ENCODE measurements at regions not wholly inside any gene's neighbourhood (a gene's known extent, or its start where the extent isn't known, plus 50 kb on each side); places are given as distances from the start of the nearest gene placed in this dataset.

DNA sequence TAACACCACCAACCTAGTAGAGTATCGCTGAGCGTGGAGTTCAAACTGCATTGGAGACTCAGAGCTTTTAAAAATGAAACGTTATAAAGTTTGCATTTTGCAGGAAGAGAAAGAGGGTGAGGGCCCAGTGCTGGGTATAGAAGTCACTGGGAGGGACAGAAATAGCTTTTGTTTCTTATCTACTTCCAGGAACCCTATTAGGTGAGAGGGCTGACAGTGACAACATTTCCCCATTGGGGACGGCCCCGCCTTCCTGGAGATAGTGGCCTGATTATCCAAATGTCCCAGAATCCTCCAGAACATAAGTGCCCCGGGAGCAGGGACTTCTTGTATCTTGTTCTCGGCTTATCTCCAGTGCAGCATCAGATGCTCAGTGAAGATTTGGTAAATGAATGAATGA, 574.9 kb downstream of the PTPRU start:
- no peaks in the 10 kb centered on the region for H3K4me1 ChIP-seq (ENCODE audit: control insufficient read depth in 2 of 2, insufficient read depth in 2 of 2, low read length in 2 of 2)
- no peaks in the 10 kb centered on the region for H3K36me3 ChIP-seq (ENCODE audit: control insufficient read depth in 2 of 2, insufficient read depth in 2 of 2, low read length in 1 of 2)
- no peaks in the 10 kb centered on the region for H3K9me3 ChIP-seq (ENCODE audit: control insufficient read depth in 2 of 2, insufficient read depth in 1 of 2, low read length in 1 of 2)
- no peak overlapping the region for H3K27ac ChIP-seq (ENCODE audit: low read depth in 1 of 2, low read length in 1 of 2)
- no peak for DNase-seq (ENCODE audit: low read depth in 6 of 9, low spot score in 9 of 9)
- 73% methylated on average over 7 of the region's 7 CpGs for WGBS
- no peak overlapping the region for H3K4me3 ChIP-seq (ENCODE audit: low read length in 2 of 2)
- H3K27me3 ChIP-seq (ENCODE audit: control insufficient read depth in 2 of 2, insufficient read depth in 1 of 2, low read length in 1 of 2) = no peaks in the 10 kb centered on the region

DNA sequence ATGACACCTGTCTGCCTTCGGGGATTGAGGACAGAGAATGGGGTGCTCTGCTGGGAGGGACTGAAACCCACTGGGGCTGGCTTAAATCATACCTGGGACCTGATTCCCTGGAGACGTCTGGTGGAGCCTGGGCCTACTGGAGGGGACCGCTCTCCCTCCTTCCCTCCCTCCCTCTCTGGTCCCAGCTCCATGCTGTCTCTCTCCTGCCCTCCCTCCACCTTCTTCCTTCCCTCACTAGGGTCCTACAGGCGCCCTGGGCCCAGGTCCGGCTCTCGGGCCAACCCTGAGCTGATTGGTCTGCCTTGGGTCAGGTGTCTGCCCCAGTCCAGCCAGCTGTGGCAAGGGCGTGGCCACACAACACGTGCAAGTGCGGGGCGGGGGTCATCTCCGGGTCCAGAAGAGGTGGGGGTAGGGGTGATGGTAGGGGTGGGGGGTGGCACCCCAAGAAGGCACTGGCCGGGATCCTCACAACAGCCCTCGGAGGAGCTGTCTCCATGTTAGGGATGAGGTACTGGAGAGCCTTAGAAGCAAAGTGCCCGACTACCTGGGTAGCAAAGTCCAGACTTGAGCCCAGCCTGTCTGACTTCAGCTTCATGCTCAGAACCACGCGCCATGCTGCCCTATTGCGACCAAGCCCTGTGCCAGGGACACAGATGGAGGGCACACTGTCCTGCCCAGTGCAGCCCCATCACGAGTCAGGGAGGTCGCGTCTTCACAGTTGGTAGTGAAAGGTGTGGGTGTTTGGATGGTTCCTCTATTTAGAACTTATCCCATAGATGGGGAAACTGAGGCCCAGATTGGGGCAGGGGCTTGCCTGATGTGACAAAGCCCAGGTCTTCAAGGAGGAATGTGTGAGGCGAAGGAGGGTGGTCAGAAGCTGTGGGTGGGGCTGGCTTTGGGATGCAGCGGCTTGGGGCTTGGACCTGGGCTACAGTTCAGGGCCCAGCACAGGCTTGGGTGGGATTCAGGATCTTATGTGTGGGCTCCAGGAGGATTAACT, 574.1 kb downstream of the PTPRU start:
- no peak for DNase-seq (ENCODE audit: low read depth in 6 of 9, low spot score in 9 of 9)
- no peaks in the 10 kb centered on the region for H3K4me1 ChIP-seq (ENCODE audit: control insufficient read depth in 2 of 2, insufficient read depth in 2 of 2, low read length in 2 of 2)
- 93% methylated on average over 22 of the region's 22 CpGs for WGBS
- H3K27ac ChIP-seq (ENCODE audit: low read depth in 1 of 2, low read length in 1 of 2) = no peak overlapping the region
- H3K27me3 ChIP-seq (ENCODE audit: control insufficient read depth in 2 of 2, insufficient read depth in 1 of 2, low read length in 1 of 2) = no peaks in the 10 kb centered on the region
- H3K36me3 ChIP-seq (ENCODE audit: control insufficient read depth in 2 of 2, insufficient read depth in 2 of 2, low read length in 1 of 2) = no peaks in the 10 kb centered on the region
- no peak overlapping the region for H3K4me3 ChIP-seq (ENCODE audit: low read length in 2 of 2)
- H3K9me3 ChIP-seq (ENCODE audit: control insufficient read depth in 2 of 2, insufficient read depth in 1 of 2, low read length in 1 of 2) = no peaks in the 10 kb centered on the region

DNA sequence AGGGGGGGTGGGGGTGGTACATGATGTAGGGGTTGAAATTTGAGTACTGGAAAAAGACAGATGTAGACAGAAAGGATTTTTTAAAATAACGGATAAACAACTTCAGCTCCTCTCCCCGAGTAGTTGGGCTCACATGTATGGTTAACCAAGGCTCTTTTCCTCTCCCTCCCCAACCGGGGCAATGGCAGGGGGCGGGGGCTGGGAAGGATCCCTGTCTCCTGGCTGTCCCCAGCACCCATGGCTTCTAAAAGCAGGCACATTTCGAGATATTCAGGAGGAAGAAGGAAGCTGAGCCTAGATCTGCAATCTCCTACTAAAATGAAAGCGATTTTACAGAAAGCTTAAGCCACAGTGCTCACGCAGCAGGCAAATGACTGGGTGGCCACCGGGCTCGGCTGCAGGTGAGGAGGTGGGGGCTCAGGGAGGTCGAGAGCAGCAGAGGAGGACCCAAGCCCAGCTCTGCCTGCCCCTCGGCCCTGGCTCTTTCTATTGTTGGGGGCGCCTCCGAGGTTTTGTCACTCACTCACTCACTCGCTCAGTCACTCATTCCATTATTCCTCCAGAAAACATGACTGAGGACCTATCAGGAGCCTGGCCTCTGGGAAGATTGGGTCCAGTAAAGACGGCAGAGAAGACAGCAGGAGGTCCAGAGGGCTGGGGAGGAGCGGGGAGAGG, 573.3 kb downstream of the PTPRU start:
- DNase-seq (ENCODE audit: low read depth in 6 of 9, low spot score in 9 of 9) = no peak
- Histone ChIP-seq H3K36me3 (ENCODE audit: control insufficient read depth in 2 of 2, insufficient read depth in 2 of 2, low read length in 1 of 2) (no peaks in the 10 kb centered on the region), H3K27ac (ENCODE audit: low read depth in 1 of 2, low read length in 1 of 2) (no peak overlapping the region), H3K27me3 (ENCODE audit: control insufficient read depth in 2 of 2, insufficient read depth in 1 of 2, low read length in 1 of 2) (no peaks in the 10 kb centered on the region), H3K4me1 (ENCODE audit: control insufficient read depth in 2 of 2, insufficient read depth in 2 of 2, low read length in 2 of 2) (no peaks in the 10 kb centered on the region), H3K4me3 (ENCODE audit: low read length in 2 of 2) (no peak overlapping the region), H3K9me3 (ENCODE audit: control insufficient read depth in 2 of 2, insufficient read depth in 1 of 2, low read length in 1 of 2) (no peaks in the 10 kb centered on the region)
- 82% methylated on average over 16 of the region's 16 CpGs for WGBS

GRCh38 chr1:29808141-29808995, 572.0 kb downstream of the PTPRU start:
- Histone ChIP-seq H3K9me3 (ENCODE audit: control insufficient read depth in 2 of 2, insufficient read depth in 1 of 2, low read length in 1 of 2) (no peaks in the 10 kb centered on the region), H3K4me1 (ENCODE audit: control insufficient read depth in 2 of 2, insufficient read depth in 2 of 2, low read length in 2 of 2) (no peaks in the 10 kb centered on the region), H3K27me3 (ENCODE audit: control insufficient read depth in 2 of 2, insufficient read depth in 1 of 2, low read length in 1 of 2) (no peaks in the 10 kb centered on the region), H3K36me3 (ENCODE audit: control insufficient read depth in 2 of 2, insufficient read depth in 2 of 2, low read length in 1 of 2) (no peaks in the 10 kb centered on the region), H3K4me3 (ENCODE audit: low read length in 2 of 2) (no peak overlapping the region), H3K27ac (ENCODE audit: low read depth in 1 of 2, low read length in 1 of 2) (no peak overlapping the region)
- DNase-seq (ENCODE audit: low read depth in 6 of 9, low spot score in 9 of 9) = no peak
- 94% methylated on average over 8 of the region's 8 CpGs for WGBS

DNA sequence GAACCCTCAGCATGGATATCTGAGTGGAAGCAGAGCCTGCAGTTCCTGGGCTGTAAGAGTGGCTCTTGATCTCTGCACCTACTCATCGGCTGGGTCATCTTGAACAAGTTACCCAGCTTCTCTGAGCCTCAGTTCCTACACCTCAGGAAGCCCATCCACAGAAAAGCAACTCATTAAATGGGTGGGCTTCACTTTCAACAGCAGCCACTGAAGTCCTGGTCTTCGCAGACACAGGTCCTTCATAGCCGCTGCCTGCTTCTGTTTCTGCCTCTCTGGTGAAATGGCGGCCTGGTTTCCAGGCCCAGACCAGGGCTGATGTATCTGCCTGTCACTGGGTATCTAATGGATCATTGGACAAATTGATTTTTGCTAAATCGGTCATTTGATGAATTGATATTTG, 571.4 kb downstream of the PTPRU start:
- no peaks in the 10 kb centered on the region for H3K36me3 ChIP-seq (ENCODE audit: control insufficient read depth in 2 of 2, insufficient read depth in 2 of 2, low read length in 1 of 2)
- no peak for DNase-seq (ENCODE audit: low read depth in 6 of 9, low spot score in 9 of 9)
- WGBS = 96% methylated on average over 5 of the region's 5 CpGs

GRCh38 chr1:29806646-29807319, 570.5 kb downstream of the PTPRU start:
- whole genome bisulfite sequencing = 68% methylated on average over 4 of the region's 4 CpGs
- Histone ChIP-seq H3K27me3 (ENCODE audit: control insufficient read depth in 2 of 2, insufficient read depth in 1 of 2, low read length in 1 of 2) (no peaks in the 10 kb centered on the region), H3K27ac (ENCODE audit: low read depth in 1 of 2, low read length in 1 of 2) (no peak overlapping the region), H3K4me1 (ENCODE audit: control insufficient read depth in 2 of 2, insufficient read depth in 2 of 2, low read length in 2 of 2) (no peaks in the 10 kb centered on the region), H3K36me3 (ENCODE audit: control insufficient read depth in 2 of 2, insufficient read depth in 2 of 2, low read length in 1 of 2) (no peaks in the 10 kb centered on the region), H3K4me3 (ENCODE audit: low read length in 2 of 2) (no peak overlapping the region), H3K9me3 (ENCODE audit: control insufficient read depth in 2 of 2, insufficient read depth in 1 of 2, low read length in 1 of 2) (no peaks in the 10 kb centered on the region)
- no peak for DNase-seq (ENCODE audit: low read depth in 6 of 9, low spot score in 9 of 9)

More for the DNA sequence above, 571.4 kb downstream of the PTPRU start:
- Histone ChIP-seq H3K27ac (ENCODE audit: low read depth in 1 of 2, low read length in 1 of 2) (no peak overlapping the region), H3K4me1 (ENCODE audit: control insufficient read depth in 2 of 2, insufficient read depth in 2 of 2, low read length in 2 of 2) (no peaks in the 10 kb centered on the region), H3K9me3 (ENCODE audit: control insufficient read depth in 2 of 2, insufficient read depth in 1 of 2, low read length in 1 of 2) (no peaks in the 10 kb centered on the region), H3K27me3 (ENCODE audit: control insufficient read depth in 2 of 2, insufficient read depth in 1 of 2, low read length in 1 of 2) (no peaks in the 10 kb centered on the region), H3K4me3 (ENCODE audit: low read length in 2 of 2) (no peak overlapping the region)

- Histone ChIP-seq H3K27ac (ENCODE audit: low read depth in 1 of 2, low read length in 1 of 2) (no peak overlapping the region), H3K9me3 (ENCODE audit: control insufficient read depth in 2 of 2, insufficient read depth in 1 of 2, low read length in 1 of 2) (no peaks in the 10 kb centered on the region), H3K4me1 (ENCODE audit: control insufficient read depth in 2 of 2, insufficient read depth in 2 of 2, low read length in 2 of 2) (no peaks in the 10 kb centered on the region), H3K27me3 (ENCODE audit: control insufficient read depth in 2 of 2, insufficient read depth in 1 of 2, low read length in 1 of 2) (no peaks in the 10 kb centered on the region), H3K36me3 (ENCODE audit: control insufficient read depth in 2 of 2, insufficient read depth in 2 of 2, low read length in 1 of 2) (no peaks in the 10 kb centered on the region), H3K4me3 (ENCODE audit: low read length in 2 of 2) (no peak overlapping the region)
- 92% methylated on average over 4 of the region's 4 CpGs for WGBS
- no peak for DNase-seq (ENCODE audit: low read depth in 6 of 9, low spot score in 9 of 9)
Observed at GRCh38 chr1:29805896-29806160, 569.5 kb downstream of the PTPRU start.

- no peak for DNase-seq (ENCODE audit: low read depth in 6 of 9, low spot score in 9 of 9)
- no peaks in the 10 kb centered on the region for H3K27me3 ChIP-seq (ENCODE audit: control insufficient read depth in 2 of 2, insufficient read depth in 1 of 2, low read length in 1 of 2)
- H3K36me3 ChIP-seq (ENCODE audit: control insufficient read depth in 2 of 2, insufficient read depth in 2 of 2, low read length in 1 of 2) = no peaks in the 10 kb centered on the region
- H3K4me3 ChIP-seq (ENCODE audit: low read length in 2 of 2) = no peak overlapping the region
- H3K4me1 ChIP-seq (ENCODE audit: control insufficient read depth in 2 of 2, insufficient read depth in 2 of 2, low read length in 2 of 2) = no peaks in the 10 kb centered on the region
- H3K27ac ChIP-seq (ENCODE audit: low read depth in 1 of 2, low read length in 1 of 2) = no peak overlapping the region
- H3K9me3 ChIP-seq (ENCODE audit: control insufficient read depth in 2 of 2, insufficient read depth in 1 of 2, low read length in 1 of 2) = no peaks in the 10 kb centered on the region
- 84% methylated on average over 11 of the region's 11 CpGs for WGBS
Observed at GRCh38 chr1:29805122-29805895, 569.0 kb downstream of the PTPRU start.
